ENCODE measurements at regions not wholly inside any gene's neighbourhood (a gene's known extent, or its start where the extent isn't known, plus 50 kb on each side); places are given as distances from the start of the nearest gene placed in this dataset.

GRCh38 chr10:130403153-130404075 is 267.2 kb downstream of the GLRX3 start:
- DNase-seq (ENCODE audit: low spot score), result no peak

- DNase-seq (ENCODE audit: low spot score), result no peak
Measured at GRCh38 chr10:130404476-130405055, 268.4 kb downstream of the GLRX3 start.

DNA sequence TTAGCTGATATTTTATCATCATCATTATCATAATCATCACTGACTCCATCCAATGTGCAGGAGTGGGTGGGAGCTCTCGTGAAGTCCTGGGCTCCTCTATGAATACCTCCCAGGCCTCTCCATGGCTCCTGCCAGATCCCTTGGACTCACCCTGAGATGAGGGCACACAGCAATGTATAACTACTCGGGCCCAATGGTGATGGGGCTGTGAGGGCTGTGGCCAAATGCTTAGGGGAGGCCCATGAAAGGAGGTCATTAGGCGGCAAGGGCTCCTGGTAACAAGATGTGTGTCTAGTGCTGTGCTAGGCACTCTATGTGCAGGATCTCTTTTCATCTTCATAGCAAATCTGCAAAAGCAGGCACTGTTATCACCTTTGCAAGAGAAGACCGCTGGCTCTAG is 270.9 kb downstream of the GLRX3 start:
- DNase-seq (ENCODE audit: low spot score), result no peak

GRCh38 chr10:130409331-130409730 is 273.1 kb downstream of the GLRX3 start:
- DNase-seq (ENCODE audit: low spot score), result no peak

GRCh38 chr10:130409931-130410330 is 273.7 kb downstream of the GLRX3 start:
- no peak for DNase-seq (ENCODE audit: low spot score)

- no peak for DNase-seq (ENCODE audit: low spot score)
Measured at GRCh38 chr10:130411496-130412085, 275.4 kb downstream of the GLRX3 start.

GRCh38 chr10:130412317-130412716 is 276.1 kb downstream of the GLRX3 start:
- DNase-seq (ENCODE audit: low spot score), result no peak

GRCh38 chr10:130416334-130417150 is 280.4 kb downstream of the GLRX3 start:
- no peak for DNase-seq (ENCODE audit: low spot score)

GRCh38 chr10:130418731-130419130 is 282.5 kb downstream of the GLRX3 start:
- DNase-seq (ENCODE audit: low spot score), result no peak

DNA sequence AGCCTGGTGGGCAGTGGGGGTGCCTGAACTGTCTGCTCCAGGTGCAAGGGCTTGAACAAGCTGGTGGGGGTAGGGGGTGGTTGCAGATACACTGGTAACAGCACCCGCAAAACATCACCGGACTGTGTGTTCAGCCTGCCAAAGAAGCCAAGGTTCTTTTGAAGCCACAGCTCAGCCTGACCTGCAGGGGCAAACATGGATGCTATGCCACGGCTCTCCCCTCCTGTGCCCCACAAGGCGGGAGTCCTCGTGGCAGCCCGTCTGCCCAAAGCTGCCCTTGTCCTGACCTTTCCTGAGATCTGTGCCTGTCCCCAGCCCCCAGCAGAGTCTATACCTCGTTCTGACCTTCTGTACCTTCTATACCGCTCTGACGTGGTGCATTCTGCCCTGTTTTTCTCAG is 285.7 kb downstream of the GLRX3 start:
- no peak for DNase-seq (ENCODE audit: low spot score)

DNA sequence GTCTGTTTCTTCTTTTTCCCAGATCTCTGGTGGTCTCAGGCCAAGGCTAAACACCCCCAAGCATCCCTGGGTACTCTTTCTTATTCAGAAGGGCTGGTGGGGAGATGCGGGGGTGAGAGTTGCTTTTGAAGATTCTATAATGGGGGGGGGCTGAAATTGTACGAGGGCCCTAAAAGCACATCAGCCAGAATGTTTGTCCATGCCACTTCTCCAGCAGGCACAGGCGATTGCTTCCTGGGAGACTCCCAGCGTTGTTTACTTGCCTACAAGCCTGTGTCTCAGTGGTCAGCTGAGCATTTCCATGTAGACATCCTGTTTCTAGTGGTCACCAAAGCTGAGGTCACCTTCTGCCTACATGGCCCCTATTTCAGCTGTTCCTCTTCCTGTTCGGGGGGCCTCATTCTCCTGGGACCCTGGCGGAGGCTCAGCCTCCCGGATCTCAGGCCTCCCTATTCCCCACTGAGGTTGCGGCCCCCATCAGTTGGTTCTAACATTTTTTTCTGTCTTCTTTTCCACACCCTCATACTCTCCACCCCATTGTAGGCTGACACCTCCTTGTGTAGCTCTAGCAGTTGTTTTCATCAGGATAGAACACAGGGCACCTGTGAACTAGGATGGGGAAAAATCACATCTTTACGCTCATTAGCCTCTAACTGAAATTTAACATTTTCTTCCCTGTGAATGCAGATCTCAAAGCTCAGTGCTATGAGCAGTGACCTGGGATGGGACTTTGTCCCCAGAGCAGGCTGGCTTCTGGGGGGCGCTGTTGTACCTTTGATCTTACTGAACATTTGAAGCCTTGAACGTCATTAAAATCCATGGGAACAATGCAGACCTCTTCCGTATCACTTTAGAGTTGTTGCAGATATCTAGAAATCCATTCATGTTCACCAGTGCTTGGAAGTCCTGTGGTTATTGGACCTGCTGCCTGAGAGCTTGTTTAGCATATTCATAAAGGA is 286.5 kb downstream of the GLRX3 start:
- no peak for DNase-seq (ENCODE audit: low spot score)

GRCh38 chr10:130423455-130424305 is 287.5 kb downstream of the GLRX3 start:
- DNase-seq (ENCODE audit: low spot score), result no peak

GRCh38 chr10:130424418-130424817 is 288.2 kb downstream of the GLRX3 start:
- no peak for DNase-seq (ENCODE audit: low spot score)

DNA sequence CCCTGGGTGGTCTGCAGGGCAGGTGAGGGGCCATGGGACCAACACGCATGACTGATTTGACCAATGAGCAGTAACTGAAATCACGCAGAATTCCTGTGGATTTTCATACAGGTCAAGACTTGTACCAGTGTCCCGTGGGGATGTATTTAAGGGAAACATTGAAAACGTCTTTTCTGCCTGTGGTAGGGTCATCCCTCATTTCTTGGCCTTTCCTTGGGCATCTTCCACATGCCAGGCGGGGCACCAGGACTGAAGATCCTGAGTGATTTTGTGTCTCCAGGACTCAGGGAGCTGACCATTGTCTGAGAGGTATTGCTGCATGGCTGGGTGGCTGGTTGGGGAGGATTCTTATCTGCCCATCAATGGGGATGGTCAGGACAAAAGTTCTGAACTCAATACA is 289.0 kb downstream of the GLRX3 start:
- DNase-seq (ENCODE audit: low spot score), result no peak

GRCh38 chr10:130425881-130426435 is 289.8 kb downstream of the GLRX3 start:
- no peak for DNase-seq (ENCODE audit: low spot score)

- no peak for DNase-seq (ENCODE audit: low spot score)
Measured at GRCh38 chr10:130427216-130427722, 291.1 kb downstream of the GLRX3 start.

DNA sequence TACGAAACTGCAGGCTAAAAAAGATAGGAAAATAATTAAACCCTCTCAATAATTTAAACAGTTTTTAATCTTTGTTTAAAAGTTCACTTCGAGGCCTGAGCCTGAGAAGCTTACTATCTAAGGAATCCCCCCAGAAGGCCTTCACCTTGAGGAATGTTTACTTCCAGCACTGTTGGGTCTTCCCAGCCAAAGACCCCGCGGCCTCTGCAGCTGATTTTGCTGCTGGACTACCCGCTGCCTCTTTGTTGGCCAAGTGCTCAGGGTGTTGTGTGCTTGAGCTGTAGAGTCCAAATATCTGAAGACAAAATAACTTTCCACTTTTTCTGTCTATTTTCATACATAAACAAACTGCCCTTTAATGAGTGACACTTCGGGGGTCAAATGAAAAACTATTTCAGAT is 292.7 kb downstream of the GLRX3 start:
- no peak for DNase-seq (ENCODE audit: low spot score)

GRCh38 chr10:130429809-130430208 is 293.6 kb downstream of the GLRX3 start:
- no peak for DNase-seq (ENCODE audit: low spot score)

GRCh38 chr10:130430291-130430690 is 294.1 kb downstream of the GLRX3 start:
- DNase-seq (ENCODE audit: low spot score), result no peak

Measured in LoVo (cell line).